Activated CD4-positive, alpha-beta T cell treated with anti-CD3 and anti-CD28 coated beads, Interleukin-2, Interleukin-4, amounts not matched to agents 100 ng/mL and 50 ng/mL, durations not matched to agents 16 hours and 8 hours (primary cell): ENCODE measurements at regions not wholly inside any gene's neighbourhood (a gene's known extent, or its start where the extent isn't known, plus 50 kb on each side); places are given as distances from the start of the nearest gene placed in this dataset.

ENCODE experiments used
- DNase-seq: peaks from one replicate; pipeline ENCODE4 v3.0.0-alpha.2; 2020; ENCODE audit warnings: low spot score

GRCh38 chr1:83027511-83027910 is 971.4 kb downstream of the TTLL7 start:
- no peak for DNase-seq

GRCh38 chr1:83026745-83027144 is 972.2 kb downstream of the TTLL7 start:
- DNase-seq = peak; percentile 3

- DNase-seq = no peak
Observed at GRCh38 chr1:83024251-83024767, 974.6 kb downstream of the TTLL7 start.

GRCh38 chr1:83023212-83023611 is 975.7 kb downstream of the TTLL7 start:
- no peak for DNase-seq

- DNase-seq = no peak
Observed at GRCh38 chr1:83022206-83022605, 976.7 kb downstream of the TTLL7 start.

DNA sequence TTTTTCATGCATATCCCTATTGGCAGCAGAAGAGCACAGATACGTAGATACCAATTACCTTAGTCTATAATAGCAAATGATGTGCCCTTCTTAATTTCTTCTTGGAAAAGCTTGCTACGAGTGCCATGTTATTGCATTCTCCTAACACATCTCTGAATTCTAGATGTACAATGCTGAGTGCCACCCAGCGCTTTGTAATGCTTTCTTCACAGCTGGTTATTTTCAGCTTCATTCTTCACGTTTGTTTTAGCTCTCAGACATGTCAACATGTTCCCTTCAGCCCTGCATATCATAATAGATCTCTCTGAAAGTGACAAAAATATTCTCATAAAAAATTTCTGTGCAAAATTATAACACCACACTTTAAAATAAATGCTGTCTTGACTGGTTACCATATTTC is 981.2 kb downstream of the TTLL7 start:
- DNase-seq = no peak

DNA sequence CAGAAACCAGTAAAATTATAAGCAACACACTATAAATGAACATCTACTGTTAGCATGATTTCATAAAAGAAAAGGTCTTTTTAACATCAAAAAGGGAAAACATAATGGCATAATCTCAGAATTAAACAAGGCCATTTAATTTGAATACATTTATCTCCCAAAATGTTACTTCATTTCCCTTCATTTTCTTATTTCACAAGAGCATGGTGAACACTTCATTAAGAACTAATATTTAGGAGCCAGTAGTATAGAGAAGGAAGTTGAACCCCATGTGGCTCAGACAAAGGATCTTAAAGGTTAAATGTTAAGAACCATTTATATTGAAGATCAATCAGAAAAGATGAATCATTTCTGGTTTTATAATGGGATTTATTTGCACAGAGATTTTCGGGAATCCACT is 981.7 kb downstream of the TTLL7 start:
- DNase-seq = no peak

- DNase-seq = no peak
Observed at GRCh38 chr1:83016354-83016849, 982.5 kb downstream of the TTLL7 start.

DNA sequence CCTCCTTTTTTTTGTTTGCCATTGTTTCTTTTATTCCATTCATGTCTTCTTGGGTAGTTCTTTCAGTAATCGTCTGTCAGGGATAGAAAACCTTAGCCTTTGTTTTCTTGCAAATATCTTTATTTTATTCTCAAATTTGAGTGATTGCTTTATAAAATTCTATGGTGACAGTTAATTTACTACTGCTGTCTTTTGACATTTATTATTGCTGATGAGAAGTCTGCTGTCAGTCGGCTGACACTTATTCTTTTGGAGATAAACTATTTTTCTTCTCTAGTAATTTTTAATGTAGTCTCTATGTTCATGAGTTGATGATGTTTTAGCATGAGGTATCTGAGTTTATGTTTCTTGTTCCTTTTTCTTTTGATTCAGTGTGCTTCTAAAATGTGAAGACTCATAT is 983.8 kb downstream of the TTLL7 start:
- DNase-seq = no peak

- no peak for DNase-seq
Observed at GRCh38 chr1:83012950-83013349, 986.0 kb downstream of the TTLL7 start.

- no peak for DNase-seq
Observed at GRCh38 chr1:83011265-83011664, 987.7 kb downstream of the TTLL7 start.

DNA sequence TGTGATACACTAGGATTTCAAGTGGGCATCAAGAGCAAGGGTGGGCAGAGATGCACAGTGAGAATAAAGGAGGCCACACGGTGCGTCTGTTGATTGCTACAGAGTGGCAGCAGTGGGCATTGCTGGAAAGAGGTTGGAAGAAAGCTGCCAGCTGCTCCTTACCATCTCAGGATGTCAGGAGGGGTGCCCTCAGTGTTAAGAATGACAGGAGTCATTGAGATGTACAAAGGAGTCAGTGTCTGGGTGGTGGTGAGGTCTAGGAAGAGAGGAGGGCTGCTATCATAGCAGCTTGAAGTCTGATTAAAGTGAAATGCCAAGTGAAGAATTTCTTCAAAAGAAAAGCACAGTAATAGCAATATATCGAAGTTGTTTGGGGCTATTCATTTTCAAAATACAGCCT is 992.7 kb downstream of the TTLL7 start:
- no peak for DNase-seq

DNA sequence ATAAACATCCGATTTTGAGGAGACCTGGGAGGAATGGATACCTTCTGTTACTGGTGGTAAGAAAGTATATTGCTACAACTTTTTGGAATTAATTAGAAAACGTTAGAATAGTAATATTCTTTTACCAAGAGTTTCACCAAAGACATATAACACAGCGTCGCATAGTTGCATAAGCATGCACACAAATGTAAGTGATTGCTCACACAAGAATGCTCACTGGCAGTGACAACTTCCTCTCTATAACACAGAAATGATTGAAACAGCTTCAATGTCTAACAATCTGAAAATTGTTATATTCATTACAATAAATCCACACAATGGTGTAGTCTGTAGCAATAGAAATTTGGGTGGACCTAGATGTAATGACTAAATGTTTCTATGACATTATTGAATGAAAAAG is 998.6 kb downstream of the TTLL7 start:
- no peak for DNase-seq

GRCh38 chr1:82995951-82996350 is 1003.0 kb downstream of the TTLL7 start:
- DNase-seq = no peak

GRCh38 chr1:82994616-82995263 is 1004.2 kb downstream of the TTLL7 start:
- no peak for DNase-seq

GRCh38 chr1:82991569-82991968 is 1007.4 kb downstream of the TTLL7 start:
- DNase-seq = no peak

DNA sequence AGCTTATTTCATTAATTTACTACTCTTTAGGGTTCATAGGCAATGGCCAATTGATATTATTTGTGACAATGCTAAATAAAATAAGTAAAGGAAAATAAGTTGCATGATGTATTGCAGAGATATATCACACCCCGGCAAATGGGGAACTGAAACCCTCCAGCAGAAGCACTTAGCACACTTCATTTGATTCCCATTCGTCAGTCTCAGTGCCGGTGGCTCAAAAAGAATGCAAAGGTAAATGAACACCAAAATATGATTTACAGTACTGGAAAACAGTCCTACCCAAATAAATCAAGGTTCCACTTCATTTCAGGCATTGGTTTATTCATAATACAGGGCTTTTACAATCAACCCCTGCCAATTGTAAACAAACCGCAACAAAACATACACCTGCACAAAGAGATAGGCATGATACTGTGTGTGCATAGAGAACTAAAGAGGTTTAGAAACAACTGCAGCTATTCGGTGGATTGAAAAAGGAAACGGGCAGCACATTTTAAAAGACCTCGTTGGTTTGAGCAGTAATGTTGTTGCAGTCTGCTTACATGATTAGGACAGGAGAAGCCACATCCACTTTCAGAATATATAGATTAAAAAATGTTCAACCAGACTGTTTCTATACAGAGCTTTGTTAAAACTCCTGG is 1019.2 kb downstream of the TTLL7 start:
- no peak for DNase-seq

GRCh38 chr1:82978461-82979324 is 1020.2 kb downstream of the TTLL7 start:
- no peak for DNase-seq

- no peak for DNase-seq
Observed at GRCh38 chr1:82972841-82973553, 1025.9 kb downstream of the TTLL7 start.

GRCh38 chr1:82969340-82969739 is 1029.6 kb downstream of the TTLL7 start:
- DNase-seq = no peak

DNA sequence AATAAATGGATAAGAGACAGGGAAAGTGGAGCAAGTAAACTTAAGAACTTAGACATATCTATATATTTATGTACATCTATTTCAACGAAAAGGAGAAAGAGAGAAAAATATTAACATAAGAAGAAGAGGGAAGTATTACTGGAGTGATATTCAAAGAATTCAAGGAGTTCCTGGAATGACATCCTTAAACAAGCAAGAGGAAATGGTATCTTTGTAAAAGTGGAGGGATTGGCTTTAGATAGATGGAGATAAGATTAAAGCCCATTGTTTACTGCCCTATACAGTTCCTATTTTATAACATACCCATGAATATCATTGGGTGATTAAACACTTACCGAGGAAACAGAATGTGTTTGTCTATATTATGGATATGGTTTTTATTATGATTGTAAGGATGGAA is 1036.3 kb downstream of the TTLL7 start:
- DNase-seq = no peak

GRCh38 chr1:82950606-82951200 is 1048.2 kb downstream of the TTLL7 start:
- DNase-seq = no peak
